OCI-LY1 (cell line): ENCODE measurements at regions not wholly inside any gene's neighbourhood (a gene's known extent, or its start where the extent isn't known, plus 50 kb on each side); places are given as distances from the start of the nearest gene placed in this dataset.

Experiments used
- CTCF ChIP-seq: fragments of 200-600 bp; sonication (generic), shearing (Covaris generic); IDR thresholded peaks from 2 replicates; pipeline ENCODE4 v1.5.1; 2017; ENCODE audit warnings: mild to moderate bottlenecking, antibody characterized with exemption, low read length, moderate library complexity, mixed read lengths
- EZH2 ChIP-seq: fragments of 200-600 bp; sonication (generic), shearing (Covaris generic); IDR thresholded peaks from 2 replicates; pipeline ENCODE4 v1.8.0; 2017; ENCODE audit warnings: borderline replicate concordance, mixed run types, mild to moderate bottlenecking, antibody characterized with exemption, low read length, moderate library complexity, mixed read lengths

GRCh38 chr7:19413443-19413965 is 268.3 kb upstream of the FERD3L start:
- TF ChIP-seq CTCF = no peak
- TF ChIP-seq EZH2 = no peak
